KMS-11 (cell line): ENCODE measurements at regions not wholly inside any gene's neighbourhood (a gene's known extent, or its start where the extent isn't known, plus 50 kb on each side); places are given as distances from the start of the nearest gene placed in this dataset.

Source experiments
- H2AFZ ChIP-seq: fragments of 200-600 bp; sonication (generic); 2 replicates; pipeline ENCODE4 v1.6.1; 2016; ENCODE audit warnings: antibody characterized with exemption, mixed run types, low read depth
- H3K27ac ChIP-seq: fragments of 200-600 bp; sonication (generic); 2 replicates; pipeline ENCODE4 v1.6.1; 2016; ENCODE audit warnings: mild to moderate bottlenecking, mixed run types
- H3K27me3 ChIP-seq: fragments of 200-600 bp; sonication (generic); 2 replicates; pipeline ENCODE4 v1.6.1; 2017; ENCODE audit warnings: mild to moderate bottlenecking, low read depth, mixed run types, moderate library complexity; ENCODE audit not compliant: insufficient read depth
- H3K36me3 ChIP-seq: fragments of 200-600 bp; sonication (generic); 2 replicates; pipeline ENCODE4 v1.6.1; 2017; ENCODE audit warnings: mild to moderate bottlenecking, mixed run types; ENCODE audit not compliant: insufficient read depth
- H3K4me1 ChIP-seq: fragments of 200-600 bp; sonication (generic); 2 replicates; pipeline ENCODE4 v1.6.1; 2016; ENCODE audit warnings: mild to moderate bottlenecking, low read depth, mixed run types; ENCODE audit not compliant: poor library complexity, severe bottlenecking
- H3K4me2 ChIP-seq: fragments of 200-600 bp; sonication (generic); 2 replicates; pipeline ENCODE4 v1.7.0; 2016; ENCODE audit warnings: mild to moderate bottlenecking, mixed run types
- H3K4me3 ChIP-seq: fragments of 200-600 bp; sonication (generic); IDR thresholded peaks from 2 replicates; pipeline ENCODE4 v1.6.1; 2017; ENCODE audit warnings: low read depth, low read length, mixed read lengths; ENCODE audit not compliant: insufficient read depth
- H3K79me2 ChIP-seq: fragments of 200-600 bp; sonication (generic); 2 replicates; pipeline ENCODE4 v1.6.1; 2016; ENCODE audit warnings: low read depth, mixed run types; ENCODE audit not compliant: insufficient read depth
- H3K9ac ChIP-seq: fragments of 200-600 bp; sonication (generic); 2 replicates; pipeline ENCODE4 v1.6.1; 2016; ENCODE audit warnings: mild to moderate bottlenecking, mixed run types
- H4K20me1 ChIP-seq: fragments of 200-600 bp; sonication (generic); 2 replicates; pipeline ENCODE4 v1.6.1; 2016; ENCODE audit warnings: mild to moderate bottlenecking, mixed run types; ENCODE audit not compliant: insufficient read depth
- CTCF ChIP-seq: fragments of 200-600 bp; sonication (generic); conservative IDR thresholded peaks from 2 replicates; pipeline ENCODE4 v1.6.1; 2017; ENCODE audit warnings: low read depth, mild to moderate bottlenecking, antibody characterized with exemption, low read length, moderate library complexity, mixed read lengths

- Histone ChIP-seq H3K4me2 (no peak overlapping the region), H3K4me3 (no peak overlapping the region), H3K9ac (no peak overlapping the region), H3K36me3 (no peaks in the 10 kb centered on the region), H4K20me1 (no peaks in the 10 kb centered on the region), H3K27ac (no peak overlapping the region), H2AFZ (no peak overlapping the region), H3K27me3 (no peaks in the 10 kb centered on the region), H3K4me1 (no peaks in the 10 kb centered on the region), H3K79me2 (no peaks in the 10 kb centered on the region)
- no peak for TF ChIP-seq CTCF
Measured at GRCh38 chr6:6749702-6750491, 161.4 kb downstream of the LY86 start.

GRCh38 chr6:6750594-6751265 is 162.2 kb downstream of the LY86 start:
- no peak overlapping the region for H3K4me3 ChIP-seq
- no peak overlapping the region for H3K4me2 ChIP-seq
- no peaks in the 10 kb centered on the region for H3K79me2 ChIP-seq
- no peak overlapping the region for H3K27ac ChIP-seq
- no peaks in the 10 kb centered on the region for H3K27me3 ChIP-seq
- H4K20me1 ChIP-seq: no peaks in the 10 kb centered on the region
- H3K9ac ChIP-seq: no peak overlapping the region
- no peaks in the 10 kb centered on the region for H3K4me1 ChIP-seq
- TF ChIP-seq CTCF: no peak
- no peak overlapping the region for H2AFZ ChIP-seq
- H3K36me3 ChIP-seq: no peaks in the 10 kb centered on the region

- Histone ChIP-seq H3K36me3 (no peaks in the 10 kb centered on the region), H4K20me1 (no peaks in the 10 kb centered on the region), H3K27me3 (no peaks in the 10 kb centered on the region), H3K4me3 (no peak overlapping the region), H3K27ac (no peak overlapping the region), H3K9ac (no peak overlapping the region), H3K4me1 (no peaks in the 10 kb centered on the region), H2AFZ (no peak overlapping the region), H3K79me2 (no peaks in the 10 kb centered on the region), H3K4me2 (no peak overlapping the region)
- TF ChIP-seq CTCF: no peak
Measured at GRCh38 chr6:6751266-6751596, 162.7 kb downstream of the LY86 start.

GRCh38 chr6:6751619-6752023 is 163.1 kb downstream of the LY86 start:
- Histone ChIP-seq H3K27me3 (no peaks in the 10 kb centered on the region), H4K20me1 (no peaks in the 10 kb centered on the region), H3K27ac (no peak overlapping the region), H3K4me3 (no peak overlapping the region), H3K4me2 (no peak overlapping the region), H3K4me1 (no peaks in the 10 kb centered on the region), H3K9ac (no peak overlapping the region), H3K79me2 (no peaks in the 10 kb centered on the region), H3K36me3 (no peaks in the 10 kb centered on the region), H2AFZ (no peak overlapping the region)
- TF ChIP-seq CTCF: no peak
